Vagina (tissue), 2 donors: ENCODE measurements at regions not wholly inside any gene's neighbourhood (a gene's known extent, or its start where the extent isn't known, plus 50 kb on each side); places are given as distances from the start of the nearest gene placed in this dataset.

Experiments
- POLR2A ChIP-seq, 2 donors: fragments of 450-650 bp; IDR thresholded peaks; one replicate each; pipeline ENCODE4 v1.6.1; 2017; ENCODE audit warnings: antibody characterized with exemption in 2 of 2, mild to moderate bottlenecking in 2 of 2, moderate library complexity in 2 of 2
- TF ChIP-seq, protein P1 (sequence below), 3 experiments: fragments of 450-650 bp in 2 of 3; fragments of 200-600 bp in 1 of 3; sonication (generic) in 1 of 3; IDR thresholded peaks; one replicate each; pipeline ENCODE4 v1.5.1; 2017 to 2019; ENCODE audit warnings: antibody characterized with exemption in 3 of 3, mild to moderate bottlenecking in 2 of 3, moderate library complexity in 2 of 3

DNA sequence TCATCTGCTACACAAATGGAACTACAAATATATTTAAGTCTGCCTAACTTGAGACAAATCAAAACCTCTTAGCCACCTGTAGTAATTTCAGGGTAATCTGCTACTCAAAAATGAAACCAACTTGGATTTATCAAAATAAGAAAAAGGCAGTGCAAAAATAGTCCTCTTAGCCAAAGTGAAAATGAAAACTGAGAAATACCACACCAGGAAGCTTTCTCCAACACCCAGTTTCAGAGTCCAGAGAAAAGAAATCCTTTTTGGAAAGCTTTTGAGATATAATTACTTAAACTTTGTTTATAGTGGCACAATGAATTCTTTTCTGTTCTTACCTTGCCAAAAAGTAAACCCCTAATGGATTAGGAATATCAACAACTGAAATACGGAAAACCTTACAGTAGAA is 990.4 kb downstream of the EFNA5 start:
- TF ChIP-seq, protein P1, sequence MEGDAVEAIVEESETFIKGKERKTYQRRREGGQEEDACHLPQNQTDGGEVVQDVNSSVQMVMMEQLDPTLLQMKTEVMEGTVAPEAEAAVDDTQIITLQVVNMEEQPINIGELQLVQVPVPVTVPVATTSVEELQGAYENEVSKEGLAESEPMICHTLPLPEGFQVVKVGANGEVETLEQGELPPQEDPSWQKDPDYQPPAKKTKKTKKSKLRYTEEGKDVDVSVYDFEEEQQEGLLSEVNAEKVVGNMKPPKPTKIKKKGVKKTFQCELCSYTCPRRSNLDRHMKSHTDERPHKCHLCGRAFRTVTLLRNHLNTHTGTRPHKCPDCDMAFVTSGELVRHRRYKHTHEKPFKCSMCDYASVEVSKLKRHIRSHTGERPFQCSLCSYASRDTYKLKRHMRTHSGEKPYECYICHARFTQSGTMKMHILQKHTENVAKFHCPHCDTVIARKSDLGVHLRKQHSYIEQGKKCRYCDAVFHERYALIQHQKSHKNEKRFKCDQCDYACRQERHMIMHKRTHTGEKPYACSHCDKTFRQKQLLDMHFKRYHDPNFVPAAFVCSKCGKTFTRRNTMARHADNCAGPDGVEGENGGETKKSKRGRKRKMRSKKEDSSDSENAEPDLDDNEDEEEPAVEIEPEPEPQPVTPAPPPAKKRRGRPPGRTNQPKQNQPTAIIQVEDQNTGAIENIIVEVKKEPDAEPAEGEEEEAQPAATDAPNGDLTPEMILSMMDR (IDR thresholded peaks at IDR 0.05) = no peak
- no peak for TF ChIP-seq POLR2A (IDR thresholded peaks at IDR 0.05)
